ENCODE measurements at regions not wholly inside any gene's neighbourhood (a gene's known extent, or its start where the extent isn't known, plus 50 kb on each side); places are given as distances from the start of the nearest gene placed in this dataset.
A peak's percentile ranks its signal among the peaks of the same experiment; 100 is the strongest.

- Histone ChIP-seq H3K27ac (ENCODE audit: low read length) (no peak overlapping the region), H3K4me1 (ENCODE audit: low read length) (peaks cover 16% of the 10 kb centered on the region), H3K4me3 (ENCODE audit: low read length) (no peak overlapping the region), H2AFZ (ENCODE audit: low read depth, low read length) (no peak overlapping the region), H4K20me1 (ENCODE audit: insufficient read depth, low read length) (no peaks in the 10 kb centered on the region), H3K79me2 (ENCODE audit: low read length) (no peaks in the 10 kb centered on the region), H3K4me2 (ENCODE audit: low read length) (no peak overlapping the region), H3K9me3 (ENCODE audit: insufficient read depth, low read length) (no peaks in the 10 kb centered on the region), H3K36me3 (replicated peaks; ENCODE audit: low read depth, low read length) (no peaks in the 10 kb centered on the region), H3K9ac (ENCODE audit: low read length) (no peak overlapping the region), H3K27me3 (ENCODE audit: low read depth, low read length) (peaks cover 52% of the 10 kb centered on the region)
- no peak for TF ChIP-seq EZH2phosphoT487 (IDR thresholded peaks at IDR 0.05; ENCODE audit: low read depth)
Measured at GRCh38 chr2:207221731-207222130, 56.0 kb upstream of the KLF7 start.

- no peaks in the 10 kb centered on the region for H3K79me2 ChIP-seq (ENCODE audit: low read length)
- peaks cover 16% of the 10 kb centered on the region for H3K4me1 ChIP-seq (ENCODE audit: low read length)
- H3K9me3 ChIP-seq (ENCODE audit: insufficient read depth, low read length), result no peaks in the 10 kb centered on the region
- TF ChIP-seq, protein P1, sequence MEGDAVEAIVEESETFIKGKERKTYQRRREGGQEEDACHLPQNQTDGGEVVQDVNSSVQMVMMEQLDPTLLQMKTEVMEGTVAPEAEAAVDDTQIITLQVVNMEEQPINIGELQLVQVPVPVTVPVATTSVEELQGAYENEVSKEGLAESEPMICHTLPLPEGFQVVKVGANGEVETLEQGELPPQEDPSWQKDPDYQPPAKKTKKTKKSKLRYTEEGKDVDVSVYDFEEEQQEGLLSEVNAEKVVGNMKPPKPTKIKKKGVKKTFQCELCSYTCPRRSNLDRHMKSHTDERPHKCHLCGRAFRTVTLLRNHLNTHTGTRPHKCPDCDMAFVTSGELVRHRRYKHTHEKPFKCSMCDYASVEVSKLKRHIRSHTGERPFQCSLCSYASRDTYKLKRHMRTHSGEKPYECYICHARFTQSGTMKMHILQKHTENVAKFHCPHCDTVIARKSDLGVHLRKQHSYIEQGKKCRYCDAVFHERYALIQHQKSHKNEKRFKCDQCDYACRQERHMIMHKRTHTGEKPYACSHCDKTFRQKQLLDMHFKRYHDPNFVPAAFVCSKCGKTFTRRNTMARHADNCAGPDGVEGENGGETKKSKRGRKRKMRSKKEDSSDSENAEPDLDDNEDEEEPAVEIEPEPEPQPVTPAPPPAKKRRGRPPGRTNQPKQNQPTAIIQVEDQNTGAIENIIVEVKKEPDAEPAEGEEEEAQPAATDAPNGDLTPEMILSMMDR (IDR thresholded peaks at IDR 0.05; ENCODE audit: low read depth, low read length), result no peak
- no peak for TF ChIP-seq EZH2phosphoT487 (IDR thresholded peaks at IDR 0.05; ENCODE audit: low read depth)
- H4K20me1 ChIP-seq (ENCODE audit: insufficient read depth, low read length), result no peaks in the 10 kb centered on the region
- H3K9ac ChIP-seq (ENCODE audit: low read length), result no peak overlapping the region
- peak overlapping the region; percentile 16; the same call in 1 of the 2 replicates for H3K4me2 ChIP-seq (ENCODE audit: low read length)
- H3K27ac ChIP-seq (ENCODE audit: low read length), result no peak overlapping the region
- H3K4me3 ChIP-seq (ENCODE audit: low read length), result no peak overlapping the region
- no peak overlapping the region for H2AFZ ChIP-seq (ENCODE audit: low read depth, low read length)
- no peaks in the 10 kb centered on the region for H3K36me3 ChIP-seq (replicated peaks; ENCODE audit: low read depth, low read length)
- peaks cover 46% of the 10 kb centered on the region for H3K27me3 ChIP-seq (ENCODE audit: low read depth, low read length)
Measured at GRCh38 chr2:207223051-207223450, 57.3 kb upstream of the KLF7 start.

DNA sequence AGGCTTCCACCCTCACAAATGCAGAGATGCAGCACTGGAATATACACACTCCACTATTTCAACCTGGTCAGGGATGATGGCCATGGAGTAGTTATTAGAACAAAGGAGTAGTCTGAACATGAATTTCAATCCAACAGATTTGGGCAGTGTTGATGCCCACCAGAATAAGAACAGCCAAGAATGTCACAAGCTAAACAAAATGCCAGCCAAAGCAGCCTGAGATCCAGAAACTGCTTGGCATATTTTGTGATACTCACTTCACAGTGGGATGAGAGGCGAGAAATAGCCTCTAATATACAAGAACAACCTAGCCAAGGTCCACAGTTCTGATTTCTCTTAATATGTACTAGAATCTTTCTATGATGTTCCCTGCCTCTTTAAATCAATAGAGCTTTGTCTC, 58.6 kb upstream of the KLF7 start:
- Histone ChIP-seq H3K27ac (ENCODE audit: low read length) (no peak overlapping the region), H3K4me2 (ENCODE audit: low read length) (peak overlapping the region; percentile 11; the same call in 1 of the 2 replicates), H4K20me1 (ENCODE audit: insufficient read depth, low read length) (no peaks in the 10 kb centered on the region), H2AFZ (ENCODE audit: low read depth, low read length) (no peak overlapping the region), H3K79me2 (ENCODE audit: low read length) (no peaks in the 10 kb centered on the region), H3K27me3 (ENCODE audit: low read depth, low read length) (peaks cover 32% of the 10 kb centered on the region), H3K36me3 (replicated peaks; ENCODE audit: low read depth, low read length) (no peaks in the 10 kb centered on the region), H3K4me3 (ENCODE audit: low read length) (no peak overlapping the region), H3K4me1 (ENCODE audit: low read length) (peaks cover 16% of the 10 kb centered on the region), H3K9me3 (ENCODE audit: insufficient read depth, low read length) (no peaks in the 10 kb centered on the region), H3K9ac (ENCODE audit: low read length) (no peak overlapping the region)
- no peak for TF ChIP-seq EZH2phosphoT487 (IDR thresholded peaks at IDR 0.05; ENCODE audit: low read depth)
- TF ChIP-seq, protein P1 (IDR thresholded peaks at IDR 0.05; ENCODE audit: low read depth, low read length), result no peak

GRCh38 chr2:207224791-207225482, 59.2 kb upstream of the KLF7 start:
- Histone ChIP-seq H3K9me3 (ENCODE audit: insufficient read depth, low read length) (no peaks in the 10 kb centered on the region), H3K4me1 (ENCODE audit: low read length) (peaks cover 16% of the 10 kb centered on the region), H3K36me3 (replicated peaks; ENCODE audit: low read depth, low read length) (no peaks in the 10 kb centered on the region), H3K27me3 (ENCODE audit: low read depth, low read length) (peaks cover 31% of the 10 kb centered on the region), H3K4me3 (ENCODE audit: low read length) (no peak overlapping the region), H3K4me2 (ENCODE audit: low read length) (peak overlapping the region; percentile 11; the same call in 1 of the 2 replicates), H3K27ac (ENCODE audit: low read length) (no peak overlapping the region), H2AFZ (ENCODE audit: low read depth, low read length) (no peak overlapping the region), H3K79me2 (ENCODE audit: low read length) (no peaks in the 10 kb centered on the region), H4K20me1 (ENCODE audit: insufficient read depth, low read length) (no peaks in the 10 kb centered on the region), H3K9ac (ENCODE audit: low read length) (no peak overlapping the region)
- TF ChIP-seq EZH2phosphoT487 (IDR thresholded peaks at IDR 0.05; ENCODE audit: low read depth), result no peak
- TF ChIP-seq, protein P1 (IDR thresholded peaks at IDR 0.05; ENCODE audit: low read depth, low read length), result no peak

Data from OCI-LY3 (cell line).